NCI-H2081 (cell line): ENCODE measurements at regions not wholly inside any gene's neighbourhood (a gene's known extent, or its start where the extent isn't known, plus 50 kb on each side); places are given as distances from the start of the nearest gene placed in this dataset.

Experiments
- DNase-seq, 2 experiments: peaks; one replicate each; lab custom pipeline; 2025; lab: John Stamatoyannopoulos, UW

- no peak for DNase-seq
Measured at GRCh38 chr12:102596031-102596430, 115.7 kb upstream of the IGF1 start.

- no peak for DNase-seq
Measured at GRCh38 chr12:102595315-102595714, 115.0 kb upstream of the IGF1 start.

- DNase-seq: no peak
Measured at GRCh38 chr12:102593134-102593533, 112.8 kb upstream of the IGF1 start.

- no peak for DNase-seq
Measured at GRCh38 chr12:102592134-102592533, 111.8 kb upstream of the IGF1 start.

GRCh38 chr12:102573237-102573636 is 92.9 kb upstream of the IGF1 start:
- DNase-seq: no peak

GRCh38 chr12:102571889-102572288 is 91.5 kb upstream of the IGF1 start:
- DNase-seq: no peak

- no peak for DNase-seq
Measured at GRCh38 chr12:102570256-102570655, 89.9 kb upstream of the IGF1 start.

- no peak for DNase-seq
Measured at GRCh38 chr12:102569803-102570202, 89.4 kb upstream of the IGF1 start.

- DNase-seq: no peak
Measured at GRCh38 chr12:102568276-102568675, 87.9 kb upstream of the IGF1 start.

GRCh38 chr12:102567031-102567985 is 86.9 kb upstream of the IGF1 start:
- DNase-seq: no peak

GRCh38 chr12:102565555-102565954 is 85.2 kb upstream of the IGF1 start:
- DNase-seq: no peak

- no peak for DNase-seq
Measured at GRCh38 chr12:102564026-102564425, 83.7 kb upstream of the IGF1 start.

- DNase-seq: no peak
Measured at GRCh38 chr12:102562836-102563425, 82.6 kb upstream of the IGF1 start.

- DNase-seq: no peak
Measured at GRCh38 chr12:102551186-102551585, 70.8 kb upstream of the IGF1 start.

- no peak for DNase-seq
Measured at GRCh38 chr12:102549691-102550090, 69.3 kb upstream of the IGF1 start.

- DNase-seq: no peak
Measured at GRCh38 chr12:102548543-102548942, 68.2 kb upstream of the IGF1 start.

- DNase-seq: no peak
Measured at GRCh38 chr12:102543494-102544485, 63.4 kb upstream of the IGF1 start.

- DNase-seq: no peak
Measured at GRCh38 chr12:102542816-102543440, 62.6 kb upstream of the IGF1 start.

GRCh38 chr12:102540815-102541385 is 60.5 kb upstream of the IGF1 start:
- DNase-seq: no peak

- DNase-seq: no peak
Measured at GRCh38 chr12:102539651-102540553, 59.5 kb upstream of the IGF1 start.
